Stimulated activated CD4-positive, alpha-beta T cell treated with anti-CD3 and anti-CD28 coated beads, Interleukin-15, amount 100 ng/mL, for 24 hours (primary cell): ENCODE measurements at regions not wholly inside any gene's neighbourhood (a gene's known extent, or its start where the extent isn't known, plus 50 kb on each side); places are given as distances from the start of the nearest gene placed in this dataset.

ENCODE experiments used
- DNase-seq: peaks from one replicate; pipeline ENCODE4 v3.0.0-alpha.2; 2020

GRCh38 chr21:25421321-25422028, 185.8 kb downstream of the MRPL39 start:
- DNase-seq, result peak; percentile 75

GRCh38 chr21:25420831-25421230, 186.4 kb downstream of the MRPL39 start:
- no peak for DNase-seq

DNA sequence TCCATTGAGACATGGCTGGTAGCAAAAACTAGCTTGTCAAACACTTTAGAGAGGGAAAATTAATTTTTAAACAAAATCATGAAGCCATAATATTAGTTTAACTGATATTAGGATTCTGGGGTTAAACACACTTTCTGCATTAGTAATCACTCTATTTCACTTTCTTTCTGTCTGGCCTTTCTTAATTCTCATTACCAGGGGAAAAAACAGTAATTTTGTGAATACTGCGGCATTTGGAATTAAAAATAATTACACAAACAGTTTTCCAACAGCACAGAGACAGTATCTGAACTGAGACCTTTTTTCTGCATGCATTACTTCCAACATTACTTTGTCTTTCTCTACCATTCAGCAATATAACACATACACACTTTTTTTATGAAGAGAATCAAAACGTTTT, 190.6 kb downstream of the MRPL39 start:
- no peak for DNase-seq

- no peak for DNase-seq
These were observed 195.2 kb downstream of the MRPL39 start for GRCh38 chr21:25412100-25412499.

DNA sequence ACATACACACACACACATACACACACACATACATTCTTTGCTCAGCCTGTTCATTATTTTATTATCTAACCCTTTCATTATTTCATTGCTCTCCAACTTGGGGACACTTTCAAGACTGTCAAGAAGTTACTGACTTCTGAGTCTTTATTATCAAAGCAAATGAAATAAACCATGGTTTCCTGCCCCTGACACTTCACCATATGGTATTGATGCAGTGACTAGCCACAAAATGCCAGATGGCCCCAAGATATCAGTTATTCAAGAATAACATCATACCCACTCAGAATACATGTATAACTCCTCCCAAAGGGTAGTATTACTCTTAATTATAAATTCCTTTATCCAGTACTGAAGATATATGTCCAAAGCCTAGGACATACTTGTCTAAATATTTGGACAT, 197.3 kb downstream of the MRPL39 start:
- DNase-seq, result no peak

- DNase-seq, result no peak
These were observed 198.6 kb downstream of the MRPL39 start for GRCh38 chr21:25408666-25409065.

DNA sequence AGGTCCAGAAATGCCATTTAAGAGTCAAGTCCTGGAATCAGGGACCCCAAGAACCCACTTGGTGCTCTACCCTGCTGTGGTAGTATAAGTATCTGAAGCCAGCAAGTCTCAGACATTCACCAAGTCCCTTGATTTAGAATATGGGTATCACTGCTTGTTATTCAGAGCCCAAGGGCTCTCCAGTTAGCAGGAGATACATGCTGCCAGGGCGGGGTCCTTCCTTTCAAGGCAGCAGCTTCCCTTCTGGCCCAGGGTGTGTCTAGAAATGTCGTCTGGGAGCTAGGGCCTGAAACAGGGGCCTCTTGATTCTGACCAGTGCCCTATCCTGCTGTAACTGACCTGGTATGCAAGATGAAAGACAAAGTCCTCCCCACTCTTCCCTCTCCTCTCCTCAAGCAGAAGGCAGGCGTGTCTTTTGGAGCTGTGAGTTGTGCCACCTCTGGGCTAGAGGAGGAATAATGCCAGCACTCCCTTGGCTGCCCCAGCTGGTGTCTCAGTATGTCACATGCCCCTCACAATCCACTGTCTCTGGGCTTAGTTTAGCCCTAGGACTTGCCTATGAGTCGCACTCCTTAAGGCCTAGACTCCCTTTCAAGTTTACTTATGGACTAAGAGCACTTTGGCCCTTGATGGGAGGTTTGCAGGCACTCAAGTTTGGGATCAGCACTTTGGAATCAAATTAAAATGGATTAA, 200.2 kb downstream of the MRPL39 start:
- DNase-seq, result no peak

GRCh38 chr21:25405984-25406383, 201.3 kb downstream of the MRPL39 start:
- no peak for DNase-seq

- DNase-seq, result peak; percentile 23
These were observed 204.9 kb downstream of the MRPL39 start for GRCh38 chr21:25402134-25402961.

DNA sequence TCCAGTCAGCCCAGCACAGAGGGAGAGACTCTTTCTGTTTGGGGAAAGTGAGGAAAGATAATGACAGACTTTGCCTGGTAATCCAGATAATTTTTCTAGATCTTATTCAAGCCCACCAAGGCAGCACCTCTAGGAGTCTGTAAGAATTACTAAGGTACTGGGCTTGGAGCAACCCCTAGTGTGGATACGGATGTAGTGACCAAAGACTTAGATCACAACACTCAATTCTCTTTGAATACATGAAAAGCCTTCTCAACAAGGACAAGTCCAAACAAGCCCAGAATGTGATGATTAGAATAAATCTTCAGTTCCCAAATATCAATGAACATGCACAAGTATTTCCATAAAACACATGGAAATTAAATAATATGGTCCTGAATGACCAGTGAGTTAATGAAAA, 206.9 kb downstream of the MRPL39 start:
- no peak for DNase-seq

DNA sequence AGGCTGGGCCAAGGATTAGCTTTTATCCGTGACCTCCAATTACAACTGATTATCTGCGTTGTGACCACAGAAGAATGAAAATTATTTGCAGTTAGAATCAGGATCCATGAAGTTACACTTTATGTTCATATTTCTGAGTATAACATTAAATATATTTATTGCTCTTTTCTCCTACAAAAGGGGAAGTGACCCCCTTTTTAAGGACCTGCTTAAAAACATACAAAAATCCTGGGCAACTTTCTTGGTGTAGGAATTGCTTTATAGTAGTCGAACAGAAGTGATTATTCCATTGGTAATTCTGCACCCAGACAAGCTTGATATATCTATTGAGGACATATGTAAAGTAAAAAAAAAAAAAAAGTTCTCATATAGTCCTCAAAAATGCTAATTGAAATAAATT, 208.7 kb downstream of the MRPL39 start:
- no peak for DNase-seq

DNA sequence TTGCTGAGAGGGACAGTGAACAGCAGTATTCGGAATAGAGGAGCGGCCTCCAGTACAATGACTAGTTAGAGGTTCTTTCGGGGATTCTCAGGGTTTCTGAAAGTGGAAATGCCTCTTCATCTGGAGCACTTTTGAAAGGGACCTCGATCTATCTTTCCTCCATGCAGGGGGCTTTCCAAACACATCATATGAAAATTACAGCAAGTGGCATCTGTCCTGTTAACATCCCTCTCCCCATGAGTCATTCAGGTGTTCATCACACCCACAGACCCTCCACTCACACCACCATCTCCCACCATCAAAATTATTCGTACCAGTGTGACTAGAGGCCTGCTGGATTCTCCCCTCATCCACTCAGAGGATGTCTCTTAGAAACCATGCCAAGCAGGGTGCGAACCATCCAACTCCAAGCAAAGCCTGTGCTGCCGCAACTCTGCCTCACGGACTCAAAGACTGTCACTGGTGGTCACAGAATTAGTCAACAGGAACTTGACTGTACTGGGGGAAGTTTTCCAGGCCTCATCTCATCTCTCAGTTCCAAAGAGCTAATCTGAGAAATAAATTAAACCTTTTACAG, 211.1 kb downstream of the MRPL39 start:
- peak; percentile 88 for DNase-seq

- no peak for DNase-seq
These were observed 215.5 kb downstream of the MRPL39 start for GRCh38 chr21:25391777-25392176.

DNA sequence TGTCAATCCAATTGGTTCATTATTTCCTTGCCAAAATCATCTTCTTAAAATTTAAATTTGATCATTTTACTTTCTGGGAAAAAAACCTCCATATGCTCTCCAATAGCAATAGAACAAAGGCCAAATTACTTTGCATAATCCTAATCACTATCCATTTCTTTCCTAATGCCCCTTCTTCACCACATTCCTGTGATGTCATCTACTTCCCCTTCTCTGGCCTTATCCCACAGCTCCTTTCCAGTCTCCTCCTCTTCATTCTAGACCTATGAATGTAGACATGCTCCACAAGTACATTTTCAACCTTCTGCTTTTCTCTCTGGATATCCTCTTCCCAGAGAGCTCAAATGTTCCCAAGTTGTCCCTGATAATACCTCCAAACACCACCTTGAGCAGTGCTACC, 216.6 kb downstream of the MRPL39 start:
- no peak for DNase-seq

DNA sequence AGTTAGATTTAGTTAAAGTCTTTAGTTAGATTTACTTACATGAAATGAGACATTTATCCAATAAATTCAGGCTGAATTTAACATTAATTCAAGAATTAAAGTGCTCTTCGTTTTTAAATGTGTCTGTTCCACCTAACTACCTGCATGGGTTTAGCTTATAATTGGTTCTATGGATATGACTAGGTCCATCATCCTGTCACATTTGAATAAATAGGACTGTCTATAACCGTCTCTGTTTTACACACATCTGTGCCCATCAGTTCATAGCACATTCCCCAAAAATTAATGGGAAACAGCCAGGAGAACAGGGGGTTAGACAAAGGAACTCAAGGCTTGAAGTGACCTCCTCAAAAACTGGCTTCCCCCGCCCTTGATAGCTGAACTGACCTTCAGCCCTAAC, 219.6 kb downstream of the MRPL39 start:
- DNase-seq, result no peak

GRCh38 chr21:25385911-25386474, 221.3 kb downstream of the MRPL39 start:
- no peak for DNase-seq

DNA sequence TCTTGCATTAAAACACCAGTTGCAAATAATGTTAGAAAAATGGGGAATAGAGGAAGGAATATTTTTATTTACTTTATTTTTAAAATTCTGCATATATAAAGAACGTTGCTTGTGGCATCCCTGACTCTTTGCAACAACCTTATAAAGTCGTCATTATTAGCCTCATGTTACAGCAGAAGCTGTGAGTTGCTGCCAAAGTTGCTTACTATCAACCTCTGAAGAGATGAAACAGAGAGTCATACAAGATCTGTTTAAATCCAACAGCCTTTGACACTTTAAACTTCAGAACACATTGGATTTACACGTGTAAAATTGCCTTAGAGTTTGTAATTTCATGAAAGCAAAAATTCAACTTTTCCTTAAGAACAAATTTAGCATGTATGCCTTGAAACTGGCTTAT, 221.9 kb downstream of the MRPL39 start:
- no peak for DNase-seq

DNA sequence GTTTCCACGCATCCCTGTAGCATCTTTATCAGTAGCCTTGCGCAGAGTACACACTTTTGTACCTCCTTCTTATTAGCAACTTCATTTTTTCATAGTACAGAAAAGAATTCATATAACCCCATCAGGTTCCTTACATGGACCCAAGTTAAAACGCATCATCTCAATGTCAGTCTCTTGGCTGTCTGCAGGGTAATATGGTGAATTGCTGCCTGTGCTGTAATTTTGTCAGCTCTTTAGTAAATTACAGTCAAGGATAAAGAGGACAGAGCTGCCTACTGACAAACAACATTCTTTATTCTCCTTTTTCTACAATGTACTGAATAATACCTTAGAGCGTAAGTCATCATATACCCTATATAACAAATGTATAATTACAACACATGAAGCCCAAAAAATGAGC, 222.5 kb downstream of the MRPL39 start:
- DNase-seq, result no peak

GRCh38 chr21:25383545-25383944, 223.7 kb downstream of the MRPL39 start:
- no peak for DNase-seq

GRCh38 chr21:25381936-25382452, 225.3 kb downstream of the MRPL39 start:
- DNase-seq, result no peak

GRCh38 chr21:25375675-25376074, 231.6 kb downstream of the MRPL39 start:
- DNase-seq, result no peak

DNA sequence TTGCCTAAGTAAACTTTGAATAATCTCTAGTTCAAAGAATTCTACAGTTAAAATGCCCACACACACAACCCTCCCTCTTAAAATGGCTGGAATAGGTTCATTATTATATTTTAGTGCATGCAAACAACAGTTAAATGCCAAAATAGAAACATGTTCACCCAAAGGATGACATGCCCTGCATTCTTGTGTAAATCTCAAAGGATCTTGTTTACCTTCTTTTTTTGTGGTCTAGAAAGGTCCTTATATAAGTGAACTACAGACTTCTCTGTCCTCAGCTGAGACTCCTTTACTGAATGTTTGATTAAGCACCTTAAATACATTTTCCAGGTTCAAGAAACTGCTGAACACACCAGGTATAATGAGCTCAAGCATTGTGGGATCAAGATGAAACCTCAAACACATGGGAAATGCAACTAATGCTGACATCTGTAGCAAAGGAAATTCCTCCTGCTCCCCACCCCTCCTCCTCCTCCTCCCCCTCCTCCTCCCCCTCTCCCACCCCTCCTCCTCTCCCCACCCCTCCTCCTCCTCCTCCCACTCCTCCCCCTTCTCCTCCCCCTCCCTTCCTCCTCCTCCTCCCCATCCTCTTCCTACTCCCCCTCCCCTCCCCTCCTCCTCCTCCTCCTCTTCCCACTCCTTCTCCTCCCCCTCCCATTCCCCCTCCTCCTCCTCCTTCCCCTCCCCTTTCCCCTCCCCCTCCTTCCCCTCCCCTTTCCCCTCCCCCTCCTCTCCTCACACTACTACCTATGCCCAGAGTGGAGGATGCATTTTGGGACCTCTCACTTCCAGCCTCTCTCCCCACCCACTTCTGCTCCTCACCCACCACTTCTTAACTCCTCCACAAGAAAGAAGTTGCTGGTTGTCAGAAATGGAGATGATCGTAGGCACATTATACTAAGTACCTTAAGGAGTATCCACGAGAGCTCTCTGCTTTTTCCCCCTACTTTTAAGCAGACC, 233.9 kb downstream of the MRPL39 start:
- DNase-seq, result no peak
